Activated CD4-positive, alpha-beta memory T cell treated with anti-CD3 and anti-CD28 coated beads, Interleukin-2, amount 10 ng/mL, durations not matched to agents 7 days and 5 days (primary cell): ENCODE measurements at regions not wholly inside any gene's neighbourhood (a gene's known extent, or its start where the extent isn't known, plus 50 kb on each side); places are given as distances from the start of the nearest gene placed in this dataset.

Experiments
- CTCF ChIA-PET: fragments of 350-600 bp; sonication (Branson Sonifier 250); formaldehyde crosslinking; loops from one replicate; lab custom pipeline; 2021; ENCODE audit warnings: antibody characterized with exemption, inconsistent platforms; lab: Charles Lee
- POLR2A ChIA-PET: fragments of 350-600 bp; sonication (Branson Sonifier 250); formaldehyde crosslinking; loops from one replicate; lab custom pipeline; 2021; ENCODE audit warnings: antibody characterized with exemption; lab: Charles Lee
- DNase-seq: peaks from one replicate; pipeline ENCODE4 v3.0.0-alpha.2; 2020
- H3K27ac Mint-ChIP-seq: one replicate; pipeline ENCODE4 v1.8.0; 2021; ENCODE audit warnings: mild to moderate bottlenecking, mixed read lengths
- H3K27me3 Mint-ChIP-seq: one replicate; pipeline ENCODE4 v1.8.0; 2021; ENCODE audit warnings: mixed read lengths
- H3K36me3 Mint-ChIP-seq: one replicate; pipeline ENCODE4 v1.8.0; 2021; ENCODE audit warnings: low read depth, mixed read lengths
- H3K4me1 Mint-ChIP-seq: one replicate; pipeline ENCODE4 v1.8.0; 2021; ENCODE audit warnings: mixed read lengths
- H3K4me3 Mint-ChIP-seq: one replicate; pipeline ENCODE4 v1.8.0; 2021; ENCODE audit warnings: mild to moderate bottlenecking, mixed read lengths
- H3K9me3 Mint-ChIP-seq: one replicate; pipeline ENCODE4 v1.8.0; 2021; ENCODE audit warnings: mixed read lengths

GRCh38 chr19:30148039-30148790 is 206.2 kb downstream of the URI1 start:
- no peak for DNase-seq
- H3K4me1 Mint-ChIP-seq: no peaks in the 10 kb centered on the region
- no peaks in the 10 kb centered on the region for H3K9me3 Mint-ChIP-seq
- H3K36me3 Mint-ChIP-seq: no peaks in the 10 kb centered on the region
- no peaks in the 10 kb centered on the region for H3K27me3 Mint-ChIP-seq
- no peak overlapping the region for H3K27ac Mint-ChIP-seq
- ChIA-PET POLR2A (no interaction called here), CTCF (no interaction called here)
- H3K4me3 Mint-ChIP-seq: no peak overlapping the region

- DNase-seq: no peak
- H3K36me3 Mint-ChIP-seq: no peaks in the 10 kb centered on the region
- H3K4me3 Mint-ChIP-seq: no peak overlapping the region
- POLR2A ChIA-PET: no interaction called here
- no peaks in the 10 kb centered on the region for H3K27me3 Mint-ChIP-seq
- CTCF ChIA-PET: no interaction called here
- H3K27ac Mint-ChIP-seq: no peak overlapping the region
- no peaks in the 10 kb centered on the region for H3K4me1 Mint-ChIP-seq
- H3K9me3 Mint-ChIP-seq: no peaks in the 10 kb centered on the region
Measured at GRCh38 chr19:30148803-30149202, 206.8 kb downstream of the URI1 start.

DNA sequence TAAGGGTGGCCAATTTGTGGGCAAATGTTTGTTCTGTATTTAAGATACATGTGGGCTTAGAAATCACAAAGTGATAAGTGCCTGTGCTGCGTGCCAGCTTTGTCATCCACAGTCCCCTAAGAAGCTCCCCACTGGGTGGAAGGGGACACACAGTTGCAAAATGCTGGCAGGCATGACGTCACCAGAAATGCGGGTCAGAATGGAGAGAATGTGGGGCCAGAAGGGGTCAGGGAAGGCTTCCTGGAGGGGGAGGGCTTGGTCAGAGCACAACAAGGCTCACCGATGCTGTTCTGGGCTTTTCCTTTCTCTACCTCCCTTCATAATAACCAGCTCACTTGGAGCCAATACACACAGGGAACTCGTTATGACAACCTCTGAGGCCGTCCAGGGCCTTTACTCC is 207.3 kb downstream of the URI1 start:
- ChIA-PET CTCF (no interaction called here), POLR2A (no interaction called here)
- no peaks in the 10 kb centered on the region for H3K9me3 Mint-ChIP-seq

DNA sequence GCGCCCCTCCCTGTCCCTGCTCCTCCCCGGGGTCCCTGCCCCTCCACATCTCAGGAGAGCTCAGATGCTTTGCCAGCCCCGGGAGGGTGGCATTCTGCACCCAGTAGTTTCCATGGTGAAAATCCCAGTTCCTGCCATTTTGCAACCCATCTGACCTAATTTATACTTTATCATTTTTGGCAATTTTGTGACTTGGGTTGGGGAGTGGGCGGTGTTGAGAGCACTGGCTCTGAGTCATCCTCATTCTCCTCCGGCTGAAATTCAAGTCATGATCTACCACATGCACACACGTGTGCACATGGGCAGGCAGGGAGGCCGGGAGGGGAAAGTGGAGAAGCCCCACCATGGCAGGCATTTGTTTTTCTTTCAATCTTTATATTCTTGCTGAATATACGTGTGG is 208.6 kb downstream of the URI1 start:
- no peak overlapping the region for H3K27ac Mint-ChIP-seq
- no peak for DNase-seq
- CTCF ChIA-PET: no interaction called here
- H3K27me3 Mint-ChIP-seq: no peaks in the 10 kb centered on the region
- POLR2A ChIA-PET: no interaction called here
- no peaks in the 10 kb centered on the region for H3K9me3 Mint-ChIP-seq
- no peak overlapping the region for H3K4me3 Mint-ChIP-seq
- no peaks in the 10 kb centered on the region for H3K36me3 Mint-ChIP-seq
- no peaks in the 10 kb centered on the region for H3K4me1 Mint-ChIP-seq

More for the DNA sequence above, 207.3 kb downstream of the URI1 start:
- Mint-ChIP-seq H3K4me3 (no peak overlapping the region), H3K4me1 (no peaks in the 10 kb centered on the region), H3K27me3 (no peaks in the 10 kb centered on the region), H3K36me3 (no peaks in the 10 kb centered on the region), H3K27ac (no peak overlapping the region)
- no peak for DNase-seq

DNA sequence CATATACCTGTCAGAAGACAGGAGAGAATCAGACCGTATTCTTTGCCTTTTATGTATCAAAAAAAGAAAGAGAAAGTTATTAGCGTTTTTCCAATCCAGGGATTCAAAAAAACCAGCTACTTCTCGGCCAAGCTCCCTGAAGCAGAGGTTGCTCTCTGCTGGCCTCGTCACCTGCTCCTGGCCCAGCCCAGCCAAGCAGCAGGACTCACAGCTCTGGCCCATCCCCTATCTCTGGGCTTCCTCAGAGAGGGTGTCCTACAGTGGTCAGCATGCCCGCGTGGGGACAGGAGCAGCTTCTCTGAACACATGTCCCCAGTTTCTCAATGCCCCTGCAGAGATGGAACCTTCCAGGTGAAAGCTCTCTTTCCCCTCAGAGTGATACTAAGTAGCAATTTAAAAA is 209.0 kb downstream of the URI1 start:
- Mint-ChIP-seq H3K4me3 (no peak overlapping the region), H3K27ac (no peak overlapping the region), H3K27me3 (no peaks in the 10 kb centered on the region), H3K36me3 (no peaks in the 10 kb centered on the region), H3K4me1 (no peaks in the 10 kb centered on the region), H3K9me3 (no peaks in the 10 kb centered on the region)
- CTCF ChIA-PET: no interaction called here
- POLR2A ChIA-PET: no interaction called here
- no peak for DNase-seq

GRCh38 chr19:30152510-30153291 is 210.7 kb downstream of the URI1 start:
- Mint-ChIP-seq H3K27ac (no peak overlapping the region), H3K4me3 (no peak overlapping the region), H3K4me1 (no peaks in the 10 kb centered on the region), H3K9me3 (no peaks in the 10 kb centered on the region), H3K27me3 (no peaks in the 10 kb centered on the region), H3K36me3 (no peaks in the 10 kb centered on the region)
- POLR2A ChIA-PET: no interaction called here
- CTCF ChIA-PET: no interaction called here
- no peak for DNase-seq

GRCh38 chr19:30153326-30154210 is 211.5 kb downstream of the URI1 start:
- Mint-ChIP-seq H3K9me3 (no peaks in the 10 kb centered on the region), H3K36me3 (no peaks in the 10 kb centered on the region), H3K27ac (no peak overlapping the region), H3K4me3 (no peak overlapping the region), H3K4me1 (no peaks in the 10 kb centered on the region), H3K27me3 (no peaks in the 10 kb centered on the region)
- DNase-seq: no peak
- CTCF ChIA-PET: no interaction called here
- POLR2A ChIA-PET: no interaction called here

DNA sequence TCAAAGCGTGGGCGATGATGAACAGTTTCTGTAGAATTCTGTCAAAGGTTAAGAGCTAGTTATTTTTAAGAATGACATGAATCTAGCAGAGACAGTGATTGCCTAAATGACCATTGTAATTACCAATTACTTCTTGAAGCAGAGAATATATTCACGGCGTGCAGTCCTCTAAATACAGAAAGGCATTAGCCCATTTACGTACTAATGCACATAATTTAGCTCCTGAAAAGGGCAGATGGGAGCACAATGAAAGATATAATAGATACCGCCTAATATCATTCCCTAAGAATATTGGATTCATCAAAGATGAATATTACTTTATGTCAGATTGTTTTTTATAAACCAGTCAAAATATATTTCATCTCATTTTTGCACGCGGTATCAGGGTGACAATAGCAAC is 212.4 kb downstream of the URI1 start:
- Mint-ChIP-seq H3K36me3 (no peaks in the 10 kb centered on the region), H3K27me3 (no peaks in the 10 kb centered on the region), H3K4me1 (no peaks in the 10 kb centered on the region), H3K4me3 (no peak overlapping the region), H3K27ac (no peak overlapping the region), H3K9me3 (no peaks in the 10 kb centered on the region)
- no peak for DNase-seq
- POLR2A ChIA-PET: no interaction called here
- CTCF ChIA-PET: no interaction called here

DNA sequence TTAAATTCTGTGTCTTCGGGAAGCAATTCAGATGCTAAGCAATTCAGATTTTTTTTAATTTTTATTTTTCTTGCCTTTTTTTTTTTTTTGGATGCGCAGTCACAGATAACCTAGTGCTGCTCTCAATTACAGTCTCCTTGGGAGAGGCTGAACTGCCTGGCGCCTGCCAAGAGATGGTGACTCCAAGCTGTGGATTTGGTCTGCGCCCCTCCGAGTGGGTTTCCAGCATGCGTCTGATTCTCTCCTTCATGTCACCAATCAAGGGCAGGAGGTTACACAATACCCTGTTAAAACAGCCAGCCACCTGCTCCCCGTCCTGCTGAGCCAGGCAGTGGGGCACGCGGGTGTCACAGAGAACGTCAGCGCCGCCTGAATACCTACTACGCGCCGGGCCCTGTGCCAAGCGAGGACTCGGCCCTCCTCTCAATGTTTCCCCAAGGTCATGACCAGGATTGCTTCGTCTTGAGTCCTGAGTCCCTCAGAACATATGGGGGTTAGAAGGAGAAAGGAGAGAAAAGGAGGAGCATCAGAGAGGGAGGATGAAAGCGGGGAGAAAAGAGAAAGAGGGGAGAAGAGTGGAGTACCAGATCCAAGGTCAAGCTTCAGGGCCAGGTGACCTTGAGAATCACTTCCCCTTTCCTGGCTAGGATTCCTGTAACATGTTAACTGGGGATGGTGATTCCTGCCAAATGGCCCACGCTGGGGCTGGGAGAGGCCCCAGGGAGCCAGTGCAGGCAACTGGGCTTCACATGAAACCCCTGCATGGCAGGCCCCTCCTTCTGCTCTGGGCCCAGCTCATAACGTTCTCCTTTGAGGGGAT is 213.6 kb downstream of the URI1 start:
- CTCF ChIA-PET: no interaction called here
- POLR2A ChIA-PET: no interaction called here
- Mint-ChIP-seq H3K27ac (no peak overlapping the region), H3K9me3 (no peaks in the 10 kb centered on the region), H3K4me3 (no peak overlapping the region), H3K27me3 (no peaks in the 10 kb centered on the region), H3K36me3 (no peaks in the 10 kb centered on the region), H3K4me1 (no peaks in the 10 kb centered on the region)
- no peak for DNase-seq

DNA sequence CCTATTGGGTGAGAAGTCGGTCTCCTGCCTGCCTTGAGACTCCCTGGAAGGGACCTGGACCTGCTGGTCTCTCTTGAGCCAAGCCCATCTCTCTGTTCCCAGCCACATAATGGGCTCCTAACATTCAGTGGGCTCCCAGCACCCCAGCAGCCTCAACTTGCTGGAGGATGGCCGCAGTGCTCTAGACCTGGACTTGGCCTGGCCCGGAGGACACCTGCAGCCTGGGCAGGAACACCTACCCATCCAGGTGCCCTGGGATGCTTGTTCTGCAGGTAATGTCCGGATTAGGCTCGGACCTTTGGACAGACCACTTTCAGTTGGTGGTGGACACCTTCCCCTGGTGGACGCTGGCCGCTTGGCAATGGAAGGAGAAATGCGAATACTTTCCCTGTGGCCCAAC is 214.6 kb downstream of the URI1 start:
- no peaks in the 10 kb centered on the region for H3K27me3 Mint-ChIP-seq
- no peak overlapping the region for H3K4me3 Mint-ChIP-seq
- no peaks in the 10 kb centered on the region for H3K9me3 Mint-ChIP-seq
- H3K4me1 Mint-ChIP-seq: no peaks in the 10 kb centered on the region
- H3K27ac Mint-ChIP-seq: no peak overlapping the region
- CTCF ChIA-PET: no interaction called here
- H3K36me3 Mint-ChIP-seq: no peaks in the 10 kb centered on the region
- POLR2A ChIA-PET: no interaction called here
- DNase-seq: no peak

GRCh38 chr19:30158067-30158892 is 213.9 kb upstream of the ZNF536 start:
- no peaks in the 10 kb centered on the region for H3K36me3 Mint-ChIP-seq
- H3K4me1 Mint-ChIP-seq: no peaks in the 10 kb centered on the region
- no peak overlapping the region for H3K4me3 Mint-ChIP-seq
- ChIA-PET POLR2A (no interaction called here), CTCF (no interaction called here)
- no peak for DNase-seq
- no peak overlapping the region for H3K27ac Mint-ChIP-seq
- no peaks in the 10 kb centered on the region for H3K27me3 Mint-ChIP-seq
- H3K9me3 Mint-ChIP-seq: no peaks in the 10 kb centered on the region

GRCh38 chr19:30158893-30159245 is 213.3 kb upstream of the ZNF536 start:
- DNase-seq: no peak
- ChIA-PET POLR2A (no interaction called here), CTCF (no interaction called here)
- Mint-ChIP-seq H3K4me3 (no peak overlapping the region), H3K4me1 (no peaks in the 10 kb centered on the region), H3K9me3 (no peaks in the 10 kb centered on the region), H3K27me3 (no peaks in the 10 kb centered on the region), H3K27ac (no peak overlapping the region), H3K36me3 (no peaks in the 10 kb centered on the region)
